Neural cell (in vitro differentiated cells): ENCODE measurements at regions not wholly inside any gene's neighbourhood (a gene's known extent, or its start where the extent isn't known, plus 50 kb on each side); places are given as distances from the start of the nearest gene placed in this dataset.

ENCODE experiments used
- H2AFZ ChIP-seq: fragments of 200-600, 300-800 bp; sonication (generic), shearing (Covaris generic); 2 replicates; pipeline ENCODE4 v1.6.0; 2014; ENCODE audit warnings: low read depth, mild to moderate bottlenecking, antibody characterized with exemption, low read length, moderate library complexity
- H3F3A ChIP-seq: fragments of 200-600 bp; shearing (Covaris generic); 2 replicates; pipeline ENCODE4 v1.6.1; 2016; ENCODE audit warnings: mild to moderate bottlenecking, moderate library complexity, mixed read lengths, antibody characterized with exemption, low read length; ENCODE audit not compliant: insufficient read depth, poor library complexity, severe bottlenecking
- H3K27ac ChIP-seq: fragments of 200-600, 300-800 bp; sonication (generic), shearing (Covaris generic); 2 replicates; pipeline ENCODE4 v1.5.1; 2014; ENCODE audit warnings: mild to moderate bottlenecking, low read length, moderate library complexity
- H3K27me3 ChIP-seq: fragments of 300-800, 200-600 bp; sonication (generic), shearing (Covaris generic); 2 replicates; pipeline ENCODE4 v1.6.0; 2014; ENCODE audit warnings: mild to moderate bottlenecking, low read depth, low read length, moderate library complexity; ENCODE audit not compliant: insufficient read depth
- H3K36me3 ChIP-seq: fragments of 300-800, 200-600 bp; sonication (generic), shearing (Covaris generic); 2 replicates; pipeline ENCODE4 v1.5.1; 2014; ENCODE audit warnings: mild to moderate bottlenecking, antibody characterized with exemption, low read length, moderate library complexity; ENCODE audit not compliant: insufficient read depth
- H3K4me2 ChIP-seq: fragments of 300-800, 200-600 bp; sonication (generic), shearing (Covaris generic); 2 replicates; pipeline ENCODE4 v1.6.0; 2014; ENCODE audit warnings: mild to moderate bottlenecking, low read length
- H3K4me3 ChIP-seq: fragments of 300-800, 200-600 bp; sonication (generic), shearing (Covaris generic); 2 replicates; pipeline ENCODE4 v1.5.1; 2014; ENCODE audit warnings: mild to moderate bottlenecking, low read length, moderate library complexity
- H3K79me2 ChIP-seq: fragments of 200-600 bp; shearing (Covaris generic); replicated peaks from 2 replicates; pipeline ENCODE4 v1.6.0; 2014; ENCODE audit warnings: mild to moderate bottlenecking, low read length, moderate library complexity; ENCODE audit not compliant: insufficient read depth
- H3K9ac ChIP-seq: fragments of 300-800, 200-600 bp; sonication (generic), shearing (Covaris generic); 2 replicates; pipeline ENCODE4 v1.6.1; 2016; ENCODE audit warnings: mild to moderate bottlenecking, low read length, mixed read lengths
- H3K9me2 ChIP-seq: fragments of 200-600 bp; shearing (Covaris generic); 2 replicates; pipeline ENCODE4 v1.6.1; 2016; ENCODE audit warnings: mild to moderate bottlenecking, low read length, mixed read lengths; ENCODE audit not compliant: insufficient read depth
- H3K9me3 ChIP-seq: fragments of 200-600, 300-800 bp; sonication (generic), shearing (Covaris generic); 2 replicates; pipeline ENCODE4 v1.6.1; 2016; ENCODE audit warnings: mild to moderate bottlenecking, mixed run types, low read length, moderate library complexity, mixed read lengths
- H4K20me1 ChIP-seq: fragments of 200-600 bp; shearing (Covaris generic); 2 replicates; pipeline ENCODE4 v1.6.1; 2016; ENCODE audit warnings: mild to moderate bottlenecking, mixed run types; ENCODE audit not compliant: insufficient read depth
- CTCF ChIP-seq: fragments of 450-650 bp; IDR thresholded peaks from 2 replicates; pipeline ENCODE4 v1.5.1; 2014; ENCODE audit warnings: antibody characterized with exemption, mild to moderate bottlenecking, moderate library complexity; ENCODE audit not compliant: poor library complexity, severe bottlenecking
- EP300 ChIP-seq: fragments of 450-650 bp; conservative IDR thresholded peaks from 2 replicates; pipeline ENCODE4 v1.6.1; 2014; ENCODE audit warnings: antibody characterized with exemption, mild to moderate bottlenecking, moderate library complexity; ENCODE audit not compliant: poor library complexity, severe bottlenecking
- EZH2 ChIP-seq: fragments of 200-600, 300-800 bp; shearing (Covaris generic), sonication (generic); IDR thresholded peaks from 2 replicates; pipeline ENCODE4 v1.6.1; 2014; ENCODE audit warnings: antibody characterized with exemption, low read length, borderline replicate concordance, mild to moderate bottlenecking; ENCODE audit not compliant: insufficient read depth, poor library complexity, severe bottlenecking
- MXI1 ChIP-seq: fragments of 450-650 bp; conservative IDR thresholded peaks from 2 replicates; pipeline ENCODE4 v1.6.1; 2014; ENCODE audit warnings: antibody characterized with exemption, mild to moderate bottlenecking; ENCODE audit not compliant: poor library complexity, severe bottlenecking
- POLR2AphosphoS5 ChIP-seq: IDR thresholded peaks from 2 replicates; pipeline ENCODE4 v1.6.1; 2012
- RAD21 ChIP-seq: fragments of 450-650 bp; conservative IDR thresholded peaks from 2 replicates; pipeline ENCODE4 v1.6.1; 2014; ENCODE audit warnings: antibody characterized with exemption, mild to moderate bottlenecking, moderate library complexity
- REST ChIP-seq: IDR thresholded peaks from 2 replicates; pipeline ENCODE4 v1.6.1; 2012; ENCODE audit warnings: borderline replicate concordance
- SMC3 ChIP-seq: fragments of 450-650 bp; conservative IDR thresholded peaks from 2 replicates; pipeline ENCODE4 v1.6.1; 2014; ENCODE audit warnings: antibody characterized with exemption, mild to moderate bottlenecking, moderate library complexity; ENCODE audit not compliant: poor library complexity
- TAF1 ChIP-seq: IDR thresholded peaks from 2 replicates; pipeline ENCODE4 v1.6.1; 2012; ENCODE audit warnings: low read depth

GRCh38 chr6:98352348-98352747 is 482.0 kb upstream of the POU3F2 start:
- H3K79me2 ChIP-seq, result no peaks in the 10 kb centered on the region
- no peak overlapping the region for H2AFZ ChIP-seq
- no peaks in the 10 kb centered on the region for H3K36me3 ChIP-seq
- H3K4me2 ChIP-seq, result no peak overlapping the region
- no peaks in the 10 kb centered on the region for H3K9me3 ChIP-seq
- no peak for TF ChIP-seq POLR2AphosphoS5
- no peak for TF ChIP-seq REST
- TF ChIP-seq CTCF, result no peak
- no peak for TF ChIP-seq EP300
- no peak for TF ChIP-seq RAD21
- no peak for TF ChIP-seq TAF1
- TF ChIP-seq SMC3, result no peak
- no peak for TF ChIP-seq MXI1
- no peak for TF ChIP-seq EZH2
- H3K27me3 ChIP-seq, result no peaks in the 10 kb centered on the region
- H4K20me1 ChIP-seq, result no peaks in the 10 kb centered on the region
- no peaks in the 10 kb centered on the region for H3K9me2 ChIP-seq
- H3K9ac ChIP-seq, result no peak overlapping the region
- H3K4me3 ChIP-seq, result no peak overlapping the region
- H3K27ac ChIP-seq, result no peak overlapping the region
- H3F3A ChIP-seq, result no peaks in the 10 kb centered on the region

- H3K27ac ChIP-seq, result no peak overlapping the region
- no peaks in the 10 kb centered on the region for H3K9me3 ChIP-seq
- H3K79me2 ChIP-seq, result no peaks in the 10 kb centered on the region
- no peaks in the 10 kb centered on the region for H3F3A ChIP-seq
- no peaks in the 10 kb centered on the region for H3K27me3 ChIP-seq
- H3K9ac ChIP-seq, result no peak overlapping the region
- peak overlapping the region; percentile 10 for H2AFZ ChIP-seq
- H3K9me2 ChIP-seq, result no peaks in the 10 kb centered on the region
- H3K36me3 ChIP-seq, result no peaks in the 10 kb centered on the region
- no peak overlapping the region for H3K4me2 ChIP-seq
- TF ChIP-seq SMC3 (no peak), MXI1 (no peak), EZH2 (no peak), EP300 (no peak), TAF1 (no peak), CTCF (no peak), REST (no peak), POLR2AphosphoS5 (no peak), RAD21 (no peak)
- no peaks in the 10 kb centered on the region for H4K20me1 ChIP-seq
- H3K4me3 ChIP-seq, result no peak overlapping the region
These were observed 476.2 kb upstream of the POU3F2 start for GRCh38 chr6:98358173-98358572.
